Body of pancreas (tissue), 4 donors: ENCODE measurements at regions not wholly inside any gene's neighbourhood (a gene's known extent, or its start where the extent isn't known, plus 50 kb on each side); places are given as distances from the start of the nearest gene placed in this dataset.

Source experiments
- POLR2A ChIP-seq, 3 donors: fragments of 450-650 bp; IDR thresholded peaks; one replicate each; pipeline ENCODE4 v1.6.1; 2016; ENCODE audit warnings: antibody characterized with exemption in 3 of 3, mild to moderate bottlenecking in 2 of 3
- TF ChIP-seq, protein P1 (sequence below), 7 experiments: fragments of 450-650 bp in 4 of 7; fragments of 200-600 bp in 3 of 7; sonication (generic) in 3 of 7; IDR thresholded peaks; one replicate each; pipeline ENCODE4 v1.5.1; 2016 to 2019; ENCODE audit warnings: antibody characterized with exemption in 7 of 7

GRCh38 chr21:19981938-19982337 lies 1016.3 kb upstream of the NCAM2 start:
- TF ChIP-seq, protein P1, sequence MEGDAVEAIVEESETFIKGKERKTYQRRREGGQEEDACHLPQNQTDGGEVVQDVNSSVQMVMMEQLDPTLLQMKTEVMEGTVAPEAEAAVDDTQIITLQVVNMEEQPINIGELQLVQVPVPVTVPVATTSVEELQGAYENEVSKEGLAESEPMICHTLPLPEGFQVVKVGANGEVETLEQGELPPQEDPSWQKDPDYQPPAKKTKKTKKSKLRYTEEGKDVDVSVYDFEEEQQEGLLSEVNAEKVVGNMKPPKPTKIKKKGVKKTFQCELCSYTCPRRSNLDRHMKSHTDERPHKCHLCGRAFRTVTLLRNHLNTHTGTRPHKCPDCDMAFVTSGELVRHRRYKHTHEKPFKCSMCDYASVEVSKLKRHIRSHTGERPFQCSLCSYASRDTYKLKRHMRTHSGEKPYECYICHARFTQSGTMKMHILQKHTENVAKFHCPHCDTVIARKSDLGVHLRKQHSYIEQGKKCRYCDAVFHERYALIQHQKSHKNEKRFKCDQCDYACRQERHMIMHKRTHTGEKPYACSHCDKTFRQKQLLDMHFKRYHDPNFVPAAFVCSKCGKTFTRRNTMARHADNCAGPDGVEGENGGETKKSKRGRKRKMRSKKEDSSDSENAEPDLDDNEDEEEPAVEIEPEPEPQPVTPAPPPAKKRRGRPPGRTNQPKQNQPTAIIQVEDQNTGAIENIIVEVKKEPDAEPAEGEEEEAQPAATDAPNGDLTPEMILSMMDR (IDR thresholded peaks at IDR 0.05): no peak
- TF ChIP-seq POLR2A (IDR thresholded peaks at IDR 0.05): no peak
